SW480 (cell line): ENCODE measurements at regions not wholly inside any gene's neighbourhood (a gene's known extent, or its start where the extent isn't known, plus 50 kb on each side); places are given as distances from the start of the nearest gene placed in this dataset.

Experiments used
- DNase-seq: peaks from one replicate; pipeline ENCODE4 v3.0.0-alpha.2; 2016; ENCODE audit warnings: low spot score

GRCh38 chr3:162195147-162195546 lies 698.5 kb downstream of the OTOL1 start:
- no peak for DNase-seq

GRCh38 chr3:162196964-162197363 lies 700.4 kb downstream of the OTOL1 start:
- no peak for DNase-seq

- DNase-seq = no peak
Observed at GRCh38 chr3:162200836-162201235, 704.2 kb downstream of the OTOL1 start.

GRCh38 chr3:162206648-162207047 lies 710.0 kb downstream of the OTOL1 start:
- DNase-seq = no peak

- no peak for DNase-seq
Observed at GRCh38 chr3:162211470-162211869, 714.9 kb downstream of the OTOL1 start.

GRCh38 chr3:162213196-162213595 lies 716.6 kb downstream of the OTOL1 start:
- DNase-seq = no peak

GRCh38 chr3:162213956-162214355 lies 717.3 kb downstream of the OTOL1 start:
- DNase-seq = no peak

- DNase-seq = no peak
Observed at GRCh38 chr3:162217647-162218046, 721.0 kb downstream of the OTOL1 start.

- no peak for DNase-seq
Observed at GRCh38 chr3:162218479-162218878, 721.9 kb downstream of the OTOL1 start.

GRCh38 chr3:162224746-162225145 lies 728.1 kb downstream of the OTOL1 start:
- no peak for DNase-seq

- DNase-seq = no peak
Observed at GRCh38 chr3:162236949-162237348, 740.3 kb downstream of the OTOL1 start.

- DNase-seq = no peak
Observed at GRCh38 chr3:162250782-162251181, 754.2 kb downstream of the OTOL1 start.

GRCh38 chr3:162262129-162262528 lies 765.5 kb downstream of the OTOL1 start:
- no peak for DNase-seq

- no peak for DNase-seq
Observed at GRCh38 chr3:162263596-162263995, 767.0 kb downstream of the OTOL1 start.

GRCh38 chr3:162269636-162270458 lies 773.2 kb downstream of the OTOL1 start:
- DNase-seq = no peak

- DNase-seq = no peak
Observed at GRCh38 chr3:162274070-162274469, 777.5 kb downstream of the OTOL1 start.

GRCh38 chr3:162278834-162279233 lies 782.2 kb downstream of the OTOL1 start:
- DNase-seq = no peak

GRCh38 chr3:162285259-162285658 lies 788.7 kb downstream of the OTOL1 start:
- DNase-seq = no peak

- no peak for DNase-seq
Observed at GRCh38 chr3:162287600-162287999, 791.0 kb downstream of the OTOL1 start.

GRCh38 chr3:162292409-162292808 lies 795.8 kb downstream of the OTOL1 start:
- DNase-seq = no peak

- DNase-seq = no peak
Observed at GRCh38 chr3:162295323-162295983, 798.8 kb downstream of the OTOL1 start.

GRCh38 chr3:162302983-162303624 lies 806.5 kb downstream of the OTOL1 start:
- no peak for DNase-seq

GRCh38 chr3:162317046-162317445 lies 820.4 kb downstream of the OTOL1 start:
- no peak for DNase-seq
